ENCODE measurements at regions not wholly inside any gene's neighbourhood (a gene's known extent, or its start where the extent isn't known, plus 50 kb on each side); places are given as distances from the start of the nearest gene placed in this dataset.

GRCh38 chr4:176906709-176907108 is 114.0 kb upstream of the VEGFC start:
- Histone ChIP-seq H3K4me3 (ENCODE audit: low read depth, low read length) (no peak overlapping the region), H3K9me3 (no peaks in the 10 kb centered on the region; the same call in 1 of the 2 replicates), H3K36me3 (no peaks in the 10 kb centered on the region), H3K4me1 (no peaks in the 10 kb centered on the region), H3K27me3 (no peaks in the 10 kb centered on the region)
- no peak for TF ChIP-seq CTCF (IDR thresholded peaks at IDR 0.05; ENCODE audit: low read depth, low read length)
- no peak for DNase-seq

GRCh38 chr4:176910646-176911045 is 117.9 kb upstream of the VEGFC start:
- TF ChIP-seq CTCF (IDR thresholded peaks at IDR 0.05; ENCODE audit: low read depth, low read length), result no peak
- no peaks in the 10 kb centered on the region; the same call in 1 of the 2 replicates for H3K9me3 ChIP-seq
- no peaks in the 10 kb centered on the region for H3K4me1 ChIP-seq
- no peaks in the 10 kb centered on the region for H3K27me3 ChIP-seq
- no peak for DNase-seq
- H3K36me3 ChIP-seq, result no peaks in the 10 kb centered on the region
- H3K4me3 ChIP-seq (ENCODE audit: low read depth, low read length), result no peak overlapping the region

- no peak for TF ChIP-seq CTCF (IDR thresholded peaks at IDR 0.05; ENCODE audit: low read depth, low read length)
- no peaks in the 10 kb centered on the region; the same call in 1 of the 2 replicates for H3K9me3 ChIP-seq
- no peaks in the 10 kb centered on the region for H3K4me1 ChIP-seq
- no peaks in the 10 kb centered on the region for H3K27me3 ChIP-seq
- H3K36me3 ChIP-seq, result no peaks in the 10 kb centered on the region
- DNase-seq, result no peak
- no peak overlapping the region for H3K4me3 ChIP-seq (ENCODE audit: low read depth, low read length)
Measured at GRCh38 chr4:176919631-176920030, 126.9 kb upstream of the VEGFC start.

- Histone ChIP-seq H3K9me3 (no peaks in the 10 kb centered on the region), H3K27me3 (no peaks in the 10 kb centered on the region), H3K4me3 (ENCODE audit: low read depth, low read length) (no peak overlapping the region), H3K36me3 (no peaks in the 10 kb centered on the region), H3K4me1 (no peaks in the 10 kb centered on the region)
- TF ChIP-seq CTCF (IDR thresholded peaks at IDR 0.05; ENCODE audit: low read depth, low read length), result no peak
- DNase-seq, result no peak
Measured at GRCh38 chr4:176920694-176921093, 128.0 kb upstream of the VEGFC start.

GRCh38 chr4:176921256-176921655 is 128.5 kb upstream of the VEGFC start:
- Histone ChIP-seq H3K4me3 (ENCODE audit: low read depth, low read length) (no peak overlapping the region), H3K4me1 (no peaks in the 10 kb centered on the region), H3K9me3 (no peaks in the 10 kb centered on the region), H3K36me3 (no peaks in the 10 kb centered on the region), H3K27me3 (no peaks in the 10 kb centered on the region)
- DNase-seq, result no peak
- no peak for TF ChIP-seq CTCF (IDR thresholded peaks at IDR 0.05; ENCODE audit: low read depth, low read length)

- H3K36me3 ChIP-seq, result no peaks in the 10 kb centered on the region
- DNase-seq, result no peak
- no peak overlapping the region for H3K4me3 ChIP-seq (ENCODE audit: low read depth, low read length)
- no peaks in the 10 kb centered on the region for H3K27me3 ChIP-seq
- H3K4me1 ChIP-seq, result no peaks in the 10 kb centered on the region
- no peaks in the 10 kb centered on the region for H3K9me3 ChIP-seq
- no peak for TF ChIP-seq CTCF (IDR thresholded peaks at IDR 0.05; ENCODE audit: low read depth, low read length)
Measured at GRCh38 chr4:176924238-176924637, 131.5 kb upstream of the VEGFC start.
